Transverse colon (tissue), 3 donors: ENCODE measurements at regions not wholly inside any gene's neighbourhood (a gene's known extent, or its start where the extent isn't known, plus 50 kb on each side); places are given as distances from the start of the nearest gene placed in this dataset.

Source experiments
- POLR2A ChIP-seq: fragments of 450-650 bp; IDR thresholded peaks from one replicate; pipeline ENCODE4 v1.6.1; 2016; ENCODE audit warnings: antibody characterized with exemption, mild to moderate bottlenecking, moderate library complexity
- TF ChIP-seq, protein P1 (sequence below), 5 experiments: fragments of 200-600 bp in 3 of 5; fragments of 450-650 bp in 2 of 5; sonication (generic) in 3 of 5; IDR thresholded peaks; 1 replicate in 2 of 5; 2 replicates in 3 of 5; pipeline ENCODE4 v1.5.1; 2016 to 2017; ENCODE audit warnings: antibody characterized with exemption in 5 of 5, inconsistent platforms in 3 of 5, mild to moderate bottlenecking in 2 of 5, moderate library complexity in 1 of 5

DNA sequence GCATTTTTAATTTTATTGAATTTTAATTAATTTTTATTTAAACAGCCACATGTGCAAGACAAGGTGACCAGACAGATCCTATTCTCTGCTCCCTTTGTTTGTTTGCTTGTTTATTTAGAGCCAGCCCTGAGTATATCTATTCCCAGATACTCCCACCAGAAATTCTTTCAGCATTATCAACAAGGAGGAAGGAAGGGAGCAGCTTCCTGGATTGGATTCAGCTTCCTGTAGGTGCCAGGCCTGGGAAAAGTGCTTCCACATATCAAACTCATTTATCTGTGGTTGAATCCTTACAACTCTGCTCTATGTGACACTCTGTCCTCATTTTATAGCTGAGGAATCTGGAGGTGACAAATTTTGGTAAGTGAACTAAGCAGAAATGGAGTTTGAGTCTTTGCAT is 60.5 kb upstream of the KLF7 start:
- TF ChIP-seq, protein P1, sequence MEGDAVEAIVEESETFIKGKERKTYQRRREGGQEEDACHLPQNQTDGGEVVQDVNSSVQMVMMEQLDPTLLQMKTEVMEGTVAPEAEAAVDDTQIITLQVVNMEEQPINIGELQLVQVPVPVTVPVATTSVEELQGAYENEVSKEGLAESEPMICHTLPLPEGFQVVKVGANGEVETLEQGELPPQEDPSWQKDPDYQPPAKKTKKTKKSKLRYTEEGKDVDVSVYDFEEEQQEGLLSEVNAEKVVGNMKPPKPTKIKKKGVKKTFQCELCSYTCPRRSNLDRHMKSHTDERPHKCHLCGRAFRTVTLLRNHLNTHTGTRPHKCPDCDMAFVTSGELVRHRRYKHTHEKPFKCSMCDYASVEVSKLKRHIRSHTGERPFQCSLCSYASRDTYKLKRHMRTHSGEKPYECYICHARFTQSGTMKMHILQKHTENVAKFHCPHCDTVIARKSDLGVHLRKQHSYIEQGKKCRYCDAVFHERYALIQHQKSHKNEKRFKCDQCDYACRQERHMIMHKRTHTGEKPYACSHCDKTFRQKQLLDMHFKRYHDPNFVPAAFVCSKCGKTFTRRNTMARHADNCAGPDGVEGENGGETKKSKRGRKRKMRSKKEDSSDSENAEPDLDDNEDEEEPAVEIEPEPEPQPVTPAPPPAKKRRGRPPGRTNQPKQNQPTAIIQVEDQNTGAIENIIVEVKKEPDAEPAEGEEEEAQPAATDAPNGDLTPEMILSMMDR (IDR thresholded peaks at IDR 0.05), result no peak
- no peak for TF ChIP-seq POLR2A
